ENCODE measurements at regions not wholly inside any gene's neighbourhood (a gene's known extent, or its start where the extent isn't known, plus 50 kb on each side); places are given as distances from the start of the nearest gene placed in this dataset.

DNA sequence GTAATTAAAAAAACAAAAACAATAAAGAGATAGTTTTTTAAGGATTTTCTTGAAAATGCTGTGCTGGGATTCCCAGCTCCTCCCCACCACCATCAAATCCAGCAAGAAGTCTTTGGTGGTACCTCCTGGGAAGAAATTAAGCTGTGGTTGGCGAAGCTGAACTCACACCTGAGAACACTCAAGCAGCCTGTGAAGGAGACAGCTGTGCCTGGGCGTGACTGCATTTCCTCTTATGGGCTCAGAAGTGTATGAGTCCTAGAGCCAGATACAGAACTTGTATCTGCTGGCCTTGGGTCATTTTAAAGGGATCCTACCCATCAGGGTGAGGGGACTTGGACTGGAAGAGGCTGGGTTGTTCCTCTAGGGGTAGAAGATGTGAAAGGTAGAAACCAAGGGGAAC is 561.2 kb upstream of the SGCD start:
- no peak overlapping the region for H4K5ac ChIP-seq (ENCODE audit: low read depth, low read length)
- no peak overlapping the region for H3K56ac ChIP-seq (ENCODE audit: extremely low read depth, insufficient read depth, low read length)
- ATAC-seq (ENCODE audit: low read depth): no peak
- H3K23ac ChIP-seq (ENCODE audit: low read depth, low read length): no peak overlapping the region
- H3K4me1 ChIP-seq (ENCODE audit: control insufficient read depth, insufficient read depth, low read length): no peaks in the 10 kb centered on the region
- TF ChIP-seq SMC3 (IDR thresholded peaks at IDR 0.05; ENCODE audit: low read depth, low read length) (no peak), RCOR1 (IDR thresholded peaks at IDR 0.05; ENCODE audit: insufficient replicate concordance, low read length) (no peak), NFE2L2 (IDR thresholded peaks at IDR 0.05; ENCODE audit: low read depth, low read length) (no peak), MXI1 (IDR thresholded peaks at IDR 0.05; ENCODE audit: borderline replicate concordance, low read depth, low read length) (no peak), RFX5 (IDR thresholded peaks at IDR 0.05; ENCODE audit: low read depth, low read length) (no peak), POLR2A (IDR thresholded peaks at IDR 0.05; ENCODE audit: low read depth, low read length) (no peak), CEBPB (IDR thresholded peaks at IDR 0.05; ENCODE audit: low read depth, low read length) (no peak), RAD21 (IDR thresholded peaks at IDR 0.05; ENCODE audit: low read length) (no peak), MAZ (IDR thresholded peaks at IDR 0.05; ENCODE audit: borderline replicate concordance, low read depth, low read length) (no peak), MAFK (IDR thresholded peaks at IDR 0.05; ENCODE audit: low read depth, low read length) (no peak), FOS (IDR thresholded peaks at IDR 0.05; ENCODE audit: low read depth, low read length) (no peak)
- TF ChIP-seq, protein P1, sequence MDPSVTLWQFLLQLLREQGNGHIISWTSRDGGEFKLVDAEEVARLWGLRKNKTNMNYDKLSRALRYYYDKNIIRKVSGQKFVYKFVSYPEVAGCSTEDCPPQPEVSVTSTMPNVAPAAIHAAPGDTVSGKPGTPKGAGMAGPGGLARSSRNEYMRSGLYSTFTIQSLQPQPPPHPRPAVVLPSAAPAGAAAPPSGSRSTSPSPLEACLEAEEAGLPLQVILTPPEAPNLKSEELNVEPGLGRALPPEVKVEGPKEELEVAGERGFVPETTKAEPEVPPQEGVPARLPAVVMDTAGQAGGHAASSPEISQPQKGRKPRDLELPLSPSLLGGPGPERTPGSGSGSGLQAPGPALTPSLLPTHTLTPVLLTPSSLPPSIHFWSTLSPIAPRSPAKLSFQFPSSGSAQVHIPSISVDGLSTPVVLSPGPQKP (IDR thresholded peaks at IDR 0.05; ENCODE audit: borderline replicate concordance, low read depth, low read length): no peak
- TF ChIP-seq, protein P2, sequence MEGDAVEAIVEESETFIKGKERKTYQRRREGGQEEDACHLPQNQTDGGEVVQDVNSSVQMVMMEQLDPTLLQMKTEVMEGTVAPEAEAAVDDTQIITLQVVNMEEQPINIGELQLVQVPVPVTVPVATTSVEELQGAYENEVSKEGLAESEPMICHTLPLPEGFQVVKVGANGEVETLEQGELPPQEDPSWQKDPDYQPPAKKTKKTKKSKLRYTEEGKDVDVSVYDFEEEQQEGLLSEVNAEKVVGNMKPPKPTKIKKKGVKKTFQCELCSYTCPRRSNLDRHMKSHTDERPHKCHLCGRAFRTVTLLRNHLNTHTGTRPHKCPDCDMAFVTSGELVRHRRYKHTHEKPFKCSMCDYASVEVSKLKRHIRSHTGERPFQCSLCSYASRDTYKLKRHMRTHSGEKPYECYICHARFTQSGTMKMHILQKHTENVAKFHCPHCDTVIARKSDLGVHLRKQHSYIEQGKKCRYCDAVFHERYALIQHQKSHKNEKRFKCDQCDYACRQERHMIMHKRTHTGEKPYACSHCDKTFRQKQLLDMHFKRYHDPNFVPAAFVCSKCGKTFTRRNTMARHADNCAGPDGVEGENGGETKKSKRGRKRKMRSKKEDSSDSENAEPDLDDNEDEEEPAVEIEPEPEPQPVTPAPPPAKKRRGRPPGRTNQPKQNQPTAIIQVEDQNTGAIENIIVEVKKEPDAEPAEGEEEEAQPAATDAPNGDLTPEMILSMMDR (conservative IDR thresholded peaks at IDR 0.05; ENCODE audit: low read depth, low read length): no peak
- H3K14ac ChIP-seq (replicated peaks; ENCODE audit: low read depth, low read length): no peak overlapping the region
- no peak overlapping the region for H3K27ac ChIP-seq (ENCODE audit: insufficient read depth, low read length)
- dilution Hi-C loops (cut with HindIII; ENCODE audit: low sequenced_read_pairs, unreplicated experiment): no loop called here
- no peak overlapping the region for H4K91ac ChIP-seq (ENCODE audit: insufficient read depth, low read depth, low read length)
- intact Hi-C loops (cut with micrococcal nuclease): no loop called here
- no CpG with 5 or more reads among the region's 2 CpGs for WGBS, 2 experiments (ENCODE audit: extremely low coverage in 2 of 2, insufficient read length in 1 of 2)
- in situ Hi-C loops (cut with MboI; ENCODE audit: low sequenced_read_pairs): no loop called here
- no peak overlapping the region for H2BK20ac ChIP-seq (ENCODE audit: low read depth, low read length)
- H3K9ac ChIP-seq (ENCODE audit: low read depth, low read length): no peak overlapping the region
- H2BK120ac ChIP-seq (ENCODE audit: low read depth, low read length): no peak overlapping the region
- no peak overlapping the region for H2BK15ac ChIP-seq (ENCODE audit: low read depth, low read length)
- no TSS peak for BruUV-seq (replicated peaks)
- no peaks in the 10 kb centered on the region for H4K20me1 ChIP-seq (ENCODE audit: insufficient read depth, low read length)
- H4K8ac ChIP-seq (ENCODE audit: low read depth in 2 of 2, low read length in 2 of 2): no peak overlapping the region
- H3K9me3 ChIP-seq (ENCODE audit: control insufficient read depth, insufficient read depth, low read length): peaks cover 6% of the 10 kb centered on the region
- no peaks in the 10 kb centered on the region for H3K9me1 ChIP-seq (ENCODE audit: insufficient read depth, low read length)
- no peak for DNase-seq
- H3K4me2 ChIP-seq (ENCODE audit: low read depth, low read length): no peak overlapping the region
- no peak overlapping the region for H3K18ac ChIP-seq (ENCODE audit: low read depth, low read length)
- no peak overlapping the region for H3K4me3 ChIP-seq (ENCODE audit: insufficient read depth, low read depth, low read length)
- H3K36me3 ChIP-seq (ENCODE audit: control insufficient read depth, insufficient read depth, low read length): no peaks in the 10 kb centered on the region
- POLR2A ChIA-PET (ENCODE audit: unreplicated experiment): no interaction called here
- H2BK5ac ChIP-seq (ENCODE audit: low read depth, low read length, poor library complexity, severe bottlenecking): no peak overlapping the region
- no peak overlapping the region for H2AFZ ChIP-seq (replicated peaks; ENCODE audit: low read length, poor library complexity)
- H2AK5ac ChIP-seq (ENCODE audit: low read depth, low read length): no peak overlapping the region
- CTCF ChIA-PET: no interaction called here
- no peaks in the 10 kb centered on the region for H3K79me1 ChIP-seq (ENCODE audit: low read depth in 1 of 2, low read length in 2 of 2)
- H2AK9ac ChIP-seq (replicated peaks; ENCODE audit: low read depth, low read length, poor library complexity): no peak overlapping the region
- no peaks in the 10 kb centered on the region for H3K27me3 ChIP-seq (ENCODE audit: control insufficient read depth, insufficient read depth, low read length)
- H3K4ac ChIP-seq (ENCODE audit: low read depth, low read length): no peak overlapping the region
